NOMO-1 treated with dmso at 0.1 percent for 144 hours (cell line): ENCODE measurements at regions not wholly inside any gene's neighbourhood (a gene's known extent, or its start where the extent isn't known, plus 50 kb on each side); places are given as distances from the start of the nearest gene placed in this dataset.
"Not testable (repeated sequence)": the region's sequence is repeated elsewhere in the genome, so short reads cannot be mapped to it uniquely, and the experiment has no call there.

ENCODE experiments used
- DNase-seq: peaks from one replicate; lab custom pipeline; 2025; ENCODE audit not compliant: unreplicated experiment; lab: John Stamatoyannopoulos, UW

GRCh38 chr10:94219829-94220228, 142.9 kb downstream of the NOC3L start:
- DNase-seq, result no peak

GRCh38 chr10:94220717-94221116, 142.0 kb downstream of the NOC3L start:
- DNase-seq, result no peak

- DNase-seq, result no peak
These were observed 138.9 kb downstream of the NOC3L start for GRCh38 chr10:94223702-94224370.

- no peak for DNase-seq
These were observed 138.1 kb downstream of the NOC3L start for GRCh38 chr10:94224656-94225055.

- no peak for DNase-seq
These were observed 137.2 kb downstream of the NOC3L start for GRCh38 chr10:94225589-94225988.

GRCh38 chr10:94230134-94230785, 132.5 kb downstream of the NOC3L start:
- DNase-seq, result no peak

GRCh38 chr10:94232711-94233383, 129.9 kb downstream of the NOC3L start:
- no peak for DNase-seq

GRCh38 chr10:94235461-94235860, 127.3 kb downstream of the NOC3L start:
- DNase-seq, result no peak

GRCh38 chr10:94238006-94238617, 124.6 kb downstream of the NOC3L start:
- no peak for DNase-seq

GRCh38 chr10:94239696-94240095, 123.0 kb downstream of the NOC3L start:
- no peak for DNase-seq

GRCh38 chr10:94240491-94240890, 122.2 kb downstream of the NOC3L start:
- no peak for DNase-seq

GRCh38 chr10:94240901-94241300, 121.8 kb downstream of the NOC3L start:
- no peak for DNase-seq

- no peak for DNase-seq
These were observed 111.6 kb downstream of the NOC3L start for GRCh38 chr10:94251098-94251497.

- no peak for DNase-seq
These were observed 111.2 kb downstream of the NOC3L start for GRCh38 chr10:94251568-94251967.

- DNase-seq, result not testable (repeated sequence)
These were observed 105.3 kb downstream of the NOC3L start for GRCh38 chr10:94257407-94257806.

- no peak for DNase-seq
These were observed 102.3 kb downstream of the NOC3L start for GRCh38 chr10:94260455-94260854.

GRCh38 chr10:94264085-94264484, 98.7 kb downstream of the NOC3L start:
- no peak for DNase-seq

GRCh38 chr10:94266091-94266490, 96.6 kb downstream of the NOC3L start:
- DNase-seq, result no peak

- no peak for DNase-seq
These were observed 94.1 kb downstream of the NOC3L start for GRCh38 chr10:94268652-94269051.

GRCh38 chr10:94274142-94274787, 88.5 kb downstream of the NOC3L start:
- no peak for DNase-seq

GRCh38 chr10:94276140-94276539, 86.6 kb downstream of the NOC3L start:
- DNase-seq, result no peak
